ENCODE measurements at regions not wholly inside any gene's neighbourhood (a gene's known extent, or its start where the extent isn't known, plus 50 kb on each side); places are given as distances from the start of the nearest gene placed in this dataset.

GRCh38 chr4:187493661-187494060, 501.9 kb upstream of the ZFP42 start (continued):
- TF ChIP-seq HDAC2 (IDR thresholded peaks at IDR 0.05; ENCODE audit: borderline replicate concordance in 1 of 2, low read depth in 2 of 2, low read length in 2 of 2) = no peak
- TF ChIP-seq SIN3A (conservative IDR thresholded peaks at IDR 0.05 in 1 of 2, IDR thresholded peaks at IDR 0.05 in 1 of 2; ENCODE audit: low read depth in 1 of 2, low read length in 2 of 2) = no peak
- no peak for TF ChIP-seq JUN (IDR thresholded peaks at IDR 0.05; ENCODE audit: low read depth, low read length)
- no peak for TF ChIP-seq POU5F1 (IDR thresholded peaks at IDR 0.05; ENCODE audit: low read depth, low read length)
- TF ChIP-seq CHD1 (IDR thresholded peaks at IDR 0.05; ENCODE audit: low read depth, low read length) = no peak
- no peak for TF ChIP-seq HDAC6 (IDR thresholded peaks at IDR 0.05; ENCODE audit: low read depth, low read length)
- TF ChIP-seq JUND (IDR thresholded peaks at IDR 0.05; ENCODE audit: low read length) = no peak

Data from H1 (cell line).